ENCODE measurements at regions not wholly inside any gene's neighbourhood (a gene's known extent, or its start where the extent isn't known, plus 50 kb on each side); places are given as distances from the start of the nearest gene placed in this dataset.

- TF ChIP-seq POLR2A (IDR thresholded peaks at IDR 0.05) (no peak), CTCF (IDR thresholded peaks at IDR 0.05) (no peak)
These were observed 128.3 kb upstream of the NUDT7 start for GRCh38 chr16:77594057-77594456.
